Mucosa of descending colon (tissue), 3 donors: ENCODE measurements at regions not wholly inside any gene's neighbourhood (a gene's known extent, or its start where the extent isn't known, plus 50 kb on each side); places are given as distances from the start of the nearest gene placed in this dataset.

ENCODE experiments used
- ATAC-seq: fragments of 200-7000 bp; cut with Tn5 transposase; one replicate; pipeline ENCODE4 v1.9.1; 2020; ENCODE audit warnings: mild to moderate bottlenecking, moderate library complexity
- DNase-seq, 3 donors: peaks; one replicate each; pipeline ENCODE4 v3.0.0-alpha.2; 2020
- H3K36me3 ChIP-seq: fragments of 200-600 bp; one replicate; pipeline ENCODE4 v1.8.0; 2021; ENCODE audit warnings: low read depth, mild to moderate bottlenecking
- H3K4me1 ChIP-seq: fragments of 200-600 bp; one replicate; pipeline ENCODE4 v1.8.0; 2021; ENCODE audit warnings: low read depth, mild to moderate bottlenecking
- H3K4me3 ChIP-seq: fragments of 200-600 bp; one replicate; pipeline ENCODE4 v1.8.0; 2021; ENCODE audit warnings: mild to moderate bottlenecking
- H3K9me3 ChIP-seq: fragments of 200-600 bp; one replicate; pipeline ENCODE4 v1.8.0; 2021; ENCODE audit warnings: mild to moderate bottlenecking
- intact Hi-C, 2 donors: fragments of 100-400 bp; cut with DNase I in 1 of 2; cut with micrococcal nuclease in 1 of 2; formaldehyde crosslinking; loops; one replicate each; pipeline versions ENCODE4 v1.11.0 to v1.11.1; 2022; cut with DNase I, micrococcal nuclease
- TF ChIP-seq, protein P1 (sequence below): fragments of 200-600 bp; IDR thresholded peaks from one replicate; pipeline ENCODE4 v1.8.0; 2022; ENCODE audit warnings: antibody characterized with exemption, mild to moderate bottlenecking
- donor health status: DM: no; HTN: no; CAD: no; lungs with moderate emphysema.
- donor health status: DM: no; HTN: no; CAD: no.
- donor health status: DM: no; HTN: yes; CAD: no.

DNA sequence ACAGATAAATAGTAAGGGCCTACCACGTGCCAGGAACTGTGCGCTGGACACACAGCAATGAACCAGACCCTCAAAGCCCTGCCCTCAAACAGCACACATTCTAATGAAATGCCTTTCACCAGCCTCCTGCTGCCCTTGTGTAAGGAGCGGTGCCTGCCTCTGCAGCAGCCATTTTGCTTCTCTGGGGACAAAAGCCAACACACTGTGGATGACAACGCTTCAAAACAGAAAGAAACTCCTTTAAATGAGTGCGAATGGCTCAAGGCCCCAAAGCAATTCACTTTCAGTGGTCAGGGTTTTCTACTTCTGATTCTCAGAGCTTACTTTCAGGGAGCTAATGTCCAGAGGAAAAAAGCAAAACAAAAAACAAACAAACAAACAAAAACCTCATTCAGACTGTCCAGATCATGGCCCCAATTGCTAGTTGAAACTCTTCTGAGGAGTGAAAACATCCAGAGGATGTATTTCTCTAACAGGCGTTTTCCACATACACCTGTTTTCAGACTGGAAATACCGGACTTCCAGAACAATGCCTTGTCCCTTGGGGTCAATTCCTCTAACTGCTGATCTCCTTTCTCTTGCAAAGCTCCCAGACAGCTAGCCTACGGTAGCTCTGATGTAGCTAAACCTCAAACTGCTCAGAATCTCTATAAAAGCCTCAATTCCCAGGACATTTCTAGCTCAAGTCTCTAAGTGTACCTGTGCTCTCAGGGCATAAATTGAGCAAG lies 323.3 kb upstream of the ZNF521 start:
- Histone ChIP-seq H3K36me3 (no peaks in the 10 kb centered on the region), H3K4me3 (no peak overlapping the region), H3K4me1 (no peaks in the 10 kb centered on the region), H3K9me3 (no peaks in the 10 kb centered on the region)
- TF ChIP-seq, protein P1, sequence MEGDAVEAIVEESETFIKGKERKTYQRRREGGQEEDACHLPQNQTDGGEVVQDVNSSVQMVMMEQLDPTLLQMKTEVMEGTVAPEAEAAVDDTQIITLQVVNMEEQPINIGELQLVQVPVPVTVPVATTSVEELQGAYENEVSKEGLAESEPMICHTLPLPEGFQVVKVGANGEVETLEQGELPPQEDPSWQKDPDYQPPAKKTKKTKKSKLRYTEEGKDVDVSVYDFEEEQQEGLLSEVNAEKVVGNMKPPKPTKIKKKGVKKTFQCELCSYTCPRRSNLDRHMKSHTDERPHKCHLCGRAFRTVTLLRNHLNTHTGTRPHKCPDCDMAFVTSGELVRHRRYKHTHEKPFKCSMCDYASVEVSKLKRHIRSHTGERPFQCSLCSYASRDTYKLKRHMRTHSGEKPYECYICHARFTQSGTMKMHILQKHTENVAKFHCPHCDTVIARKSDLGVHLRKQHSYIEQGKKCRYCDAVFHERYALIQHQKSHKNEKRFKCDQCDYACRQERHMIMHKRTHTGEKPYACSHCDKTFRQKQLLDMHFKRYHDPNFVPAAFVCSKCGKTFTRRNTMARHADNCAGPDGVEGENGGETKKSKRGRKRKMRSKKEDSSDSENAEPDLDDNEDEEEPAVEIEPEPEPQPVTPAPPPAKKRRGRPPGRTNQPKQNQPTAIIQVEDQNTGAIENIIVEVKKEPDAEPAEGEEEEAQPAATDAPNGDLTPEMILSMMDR, result no peak
- ATAC-seq, result no peak
- no peak for DNase-seq
- intact Hi-C loops, result no loop called here

DNA sequence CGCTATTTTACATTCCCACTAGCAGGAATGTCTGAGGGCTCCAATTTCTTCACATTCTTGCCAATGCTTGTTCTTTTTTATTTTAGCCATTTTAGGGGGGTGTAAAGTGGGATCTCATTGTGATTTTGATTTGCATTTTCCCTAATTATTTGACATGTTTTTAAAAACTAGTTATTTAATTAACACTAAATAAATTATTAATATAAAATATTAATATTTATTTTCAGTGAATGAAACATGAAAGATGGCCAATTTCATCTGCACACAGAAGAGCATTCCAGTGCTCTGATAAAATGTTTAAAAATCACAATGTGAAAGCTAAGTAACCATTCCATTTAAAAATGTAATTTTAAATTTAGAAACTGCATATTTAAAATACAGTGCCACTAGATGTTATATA lies 322.2 kb upstream of the ZNF521 start:
- TF ChIP-seq, protein P1, result no peak
- Histone ChIP-seq H3K4me1 (no peaks in the 10 kb centered on the region), H3K9me3 (no peaks in the 10 kb centered on the region), H3K4me3 (no peak overlapping the region), H3K36me3 (no peaks in the 10 kb centered on the region)
- intact Hi-C loops, result no loop called here
- no peak for ATAC-seq
- DNase-seq, result no peak

DNA sequence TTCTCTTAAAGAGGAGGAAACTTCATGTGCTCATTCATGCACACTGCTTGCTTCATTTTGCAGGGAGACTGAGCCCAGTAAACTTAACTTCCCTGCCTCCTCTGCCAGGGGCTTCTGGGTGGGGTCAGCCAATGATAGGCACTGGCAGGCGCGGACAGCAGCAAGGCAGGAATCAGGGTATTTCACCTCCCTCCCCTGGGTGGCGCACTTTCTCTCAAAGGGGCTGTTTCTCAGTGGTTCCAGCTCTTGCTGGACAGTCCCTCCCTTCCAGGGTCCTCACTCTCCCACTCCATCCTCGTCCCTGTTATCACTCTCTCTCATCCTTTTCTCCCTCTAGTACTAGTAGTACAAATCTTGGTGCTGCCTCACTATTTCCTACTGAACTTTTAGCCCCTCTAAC lies 320.5 kb upstream of the ZNF521 start:
- intact Hi-C loops, result no loop called here
- ATAC-seq (no peak), DNase-seq (no peak)
- H3K36me3 ChIP-seq, result no peaks in the 10 kb centered on the region
- H3K4me1 ChIP-seq, result no peaks in the 10 kb centered on the region
- no peak overlapping the region for H3K4me3 ChIP-seq
- TF ChIP-seq, protein P1, result no peak
- no peaks in the 10 kb centered on the region for H3K9me3 ChIP-seq

DNA sequence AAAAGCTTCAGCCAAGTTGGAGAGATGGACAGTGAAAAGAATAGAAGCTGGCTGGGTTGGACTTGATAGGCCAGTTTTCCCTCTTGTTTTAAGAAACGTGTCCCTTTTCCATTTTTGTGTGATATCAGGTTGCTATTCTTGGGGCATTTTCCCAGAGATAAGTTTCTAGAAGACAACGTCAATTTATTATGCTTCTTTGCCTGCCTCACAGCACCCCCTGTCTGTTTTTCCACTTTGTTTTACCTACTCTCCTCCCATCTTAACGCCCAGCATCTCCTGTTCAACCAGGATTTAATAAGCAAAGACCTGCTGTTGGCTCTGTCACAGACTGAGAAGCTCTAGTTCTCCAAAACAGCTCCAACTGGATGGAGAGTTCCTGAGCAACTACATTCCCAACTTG lies 317.8 kb upstream of the ZNF521 start:
- peak in 1 of 3 donors; percentile 23 for DNase-seq
- no peak for ATAC-seq
- Histone ChIP-seq H3K36me3 (no peaks in the 10 kb centered on the region), H3K4me3 (no peak overlapping the region), H3K9me3 (no peaks in the 10 kb centered on the region), H3K4me1 (no peaks in the 10 kb centered on the region)
- TF ChIP-seq, protein P1, result no peak
- intact Hi-C loops, result no loop called here

DNA sequence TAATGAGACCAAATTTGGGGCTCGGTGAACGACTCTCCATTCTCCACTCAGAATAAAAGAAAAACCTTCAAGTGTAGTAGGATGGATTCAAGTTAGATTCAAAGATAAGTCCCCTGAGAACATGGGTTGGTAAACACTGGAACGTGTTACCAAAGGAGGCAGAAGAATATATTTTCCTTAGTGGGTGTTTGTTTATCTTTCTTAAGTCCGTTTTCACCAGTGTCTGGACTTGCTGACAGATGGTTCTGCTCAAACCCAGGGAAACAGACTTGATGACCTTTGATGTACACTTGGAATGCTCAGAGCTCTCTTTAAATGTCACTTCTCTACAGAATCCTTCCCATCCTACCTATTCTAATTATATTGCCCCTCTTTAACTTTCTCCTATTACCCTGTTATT lies 310.3 kb upstream of the ZNF521 start:
- H3K9me3 ChIP-seq, result no peaks in the 10 kb centered on the region
- TF ChIP-seq, protein P1, result no peak
- no peaks in the 10 kb centered on the region for H3K36me3 ChIP-seq

DNA sequence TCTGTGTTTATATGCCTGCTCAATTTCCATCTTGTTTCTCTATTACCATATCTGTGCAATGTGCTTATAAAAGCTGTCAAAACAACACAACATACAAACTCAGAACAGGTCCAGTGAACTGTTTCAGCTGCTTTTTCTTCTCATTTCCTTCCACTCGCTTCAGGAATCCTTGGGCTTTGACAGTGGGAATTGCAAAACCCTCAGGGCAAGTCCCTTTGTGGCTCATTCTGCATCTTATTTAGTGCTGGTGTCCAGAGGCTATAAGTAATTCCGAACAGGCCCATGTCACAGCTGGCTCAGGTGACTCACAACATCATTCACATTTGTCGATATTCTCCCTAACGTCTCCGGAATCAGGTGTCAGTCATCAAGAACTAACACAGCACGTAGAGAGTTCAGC lies 309.9 kb upstream of the ZNF521 start:
- Histone ChIP-seq H3K4me3 (no peak overlapping the region), H3K4me1 (no peaks in the 10 kb centered on the region), H3K9me3 (no peaks in the 10 kb centered on the region), H3K36me3 (no peaks in the 10 kb centered on the region)
- intact Hi-C loops, result no loop called here
- TF ChIP-seq, protein P1, result no peak
- ATAC-seq (no peak), DNase-seq (no peak)

More for the DNA sequence above, 310.3 kb upstream of the ZNF521 start:
- intact Hi-C loops, result no loop called here
- no peak for DNase-seq
- Histone ChIP-seq H3K4me1 (no peaks in the 10 kb centered on the region), H3K4me3 (no peak overlapping the region)
- no peak for ATAC-seq
